Natural killer cell (primary cell): ENCODE measurements at regions not wholly inside any gene's neighbourhood (a gene's known extent, or its start where the extent isn't known, plus 50 kb on each side); places are given as distances from the start of the nearest gene placed in this dataset.

Experiments
- ATAC-seq, 3 donors: fragments of 150-1000 bp in 2 of 3; fragments of 200-7000 bp in 1 of 3; cut with Tn5 transposase; 1 replicate in 1 of 3; 2 replicates in 2 of 3; pipeline ENCODE4 v1.10.0; 2021; ENCODE audit warnings: mild to moderate bottlenecking in 2 of 3, moderate library complexity in 2 of 3
- DNase-seq, 2 donors: peaks; one replicate each; pipeline versions ENCODE4 v3.0.0 to v3.0.0-alpha.2; 2013 to 2021; ENCODE audit warnings: mixed read lengths in 1 of 2
- H3K27ac ChIP-seq: one replicate; pipeline ENCODE4 v1.5.1; 2013; ENCODE audit warnings: mild to moderate bottlenecking, low read length
- H3K27me3 ChIP-seq: one replicate; pipeline ENCODE4 v1.6.1; 2013; ENCODE audit warnings: low read length; ENCODE audit not compliant: control insufficient read depth, insufficient read depth
- H3K36me3 ChIP-seq: one replicate; pipeline ENCODE4 v1.6.1; 2013; ENCODE audit warnings: low read length; ENCODE audit not compliant: control insufficient read depth, insufficient read depth
- H3K4me1 ChIP-seq: one replicate; pipeline ENCODE4 v1.6.1; 2013; ENCODE audit warnings: low read length; ENCODE audit not compliant: control insufficient read depth, insufficient read depth
- H3K4me3 ChIP-seq: one replicate; pipeline ENCODE4 v1.5.1; 2013; ENCODE audit warnings: low read length
- H3K9me3 ChIP-seq: one replicate; pipeline ENCODE4 v1.6.1; 2013; ENCODE audit warnings: low read length; ENCODE audit not compliant: control insufficient read depth, insufficient read depth
- H3K27ac Mint-ChIP-seq, 2 donors: one replicate each; pipeline ENCODE4 v1.8.0; 2022; ENCODE audit warnings: mild to moderate bottlenecking in 2 of 2, mixed read lengths in 2 of 2, moderate library complexity in 1 of 2
- H3K27me3 Mint-ChIP-seq, 2 donors: one replicate each; pipeline ENCODE4 v1.8.0; 2022; ENCODE audit warnings: low read depth in 2 of 2, mixed read lengths in 2 of 2
- H3K36me3 Mint-ChIP-seq: one replicate; pipeline ENCODE4 v1.8.0; 2022; ENCODE audit warnings: mixed read lengths
- H3K4me1 Mint-ChIP-seq, 2 donors: one replicate each; pipeline ENCODE4 v1.8.0; 2022; ENCODE audit warnings: mixed read lengths in 2 of 2
- H3K4me3 Mint-ChIP-seq: one replicate; pipeline ENCODE4 v1.8.0; 2022; ENCODE audit warnings: mild to moderate bottlenecking, moderate library complexity, mixed read lengths
- H3K9me3 Mint-ChIP-seq, 2 donors: one replicate each; pipeline ENCODE4 v1.8.0; 2022; ENCODE audit warnings: mixed read lengths in 2 of 2
- CTCF ChIP-seq: fragments of 200-600 bp; IDR thresholded peaks from one replicate; pipeline ENCODE4 v1.8.0; 2022; ENCODE audit warnings: antibody characterized with exemption
- WGBS: methylation state at CpG from one replicate; pipeline ENCODE4 v1.1.7; 2013; ENCODE audit warnings: missing lambda C conversion rate; ENCODE audit not compliant: insufficient coverage; 5-methylcytosine and 5-hydroxymethylcytosine counted together
- intact Hi-C: fragments of 100-400 bp; cut with micrococcal nuclease; formaldehyde crosslinking; loops from one replicate; pipeline ENCODE4 v1.14.2; 2022

GRCh38 chr5:56692359-56693219 lies 122.8 kb upstream of the MAP3K1 start:
- no peaks in the 10 kb centered on the region for H3K9me3 ChIP-seq
- Mint-ChIP-seq H3K27ac (peak overlapping the region in 1 of 2 donors; percentile 72), H3K4me1 (peaks cover 9 to 19% of the 10 kb centered on the region in 2 donors), H3K27me3 (no peaks in the 10 kb centered on the region), H3K36me3 (no peaks in the 10 kb centered on the region), H3K9me3 (no peaks in the 10 kb centered on the region), H3K4me3 (peak overlapping the region; percentile 55)
- H3K36me3 ChIP-seq = no peaks in the 10 kb centered on the region
- peak in 1 of 3 donors; percentile 33 for ATAC-seq
- H3K4me3 ChIP-seq = no peak overlapping the region
- DNase-seq = peak in 1 of 2 donors; percentile 42
- no peaks in the 10 kb centered on the region for H3K27me3 ChIP-seq
- TF ChIP-seq CTCF = no peak
- no peak overlapping the region for H3K27ac ChIP-seq
- intact Hi-C loops = no loop called here
- 58% methylated on average over 7 of the region's 10 CpGs for WGBS
- H3K4me1 ChIP-seq = peaks cover 11% of the 10 kb centered on the region

- H3K4me3 Mint-ChIP-seq = no peak overlapping the region
- no peaks in the 10 kb centered on the region for H3K27me3 Mint-ChIP-seq
- Histone ChIP-seq H3K27me3 (no peaks in the 10 kb centered on the region), H3K4me1 (peaks cover 17% of the 10 kb centered on the region), H3K27ac (peak overlapping the region; percentile 34), H3K36me3 (no peaks in the 10 kb centered on the region), H3K4me3 (no peak overlapping the region), H3K9me3 (no peaks in the 10 kb centered on the region)
- no peaks in the 10 kb centered on the region for H3K9me3 Mint-ChIP-seq
- intact Hi-C loops = no loop called here
- H3K27ac Mint-ChIP-seq = no peak overlapping the region
- WGBS = 95% methylated on average over 1 of the region's 1 CpG
- DNase-seq (no peak), ATAC-seq (no peak)
- no peaks in the 10 kb centered on the region for H3K36me3 Mint-ChIP-seq
- H3K4me1 Mint-ChIP-seq = peaks cover 9 to 13% of the 10 kb centered on the region in 2 donors
- TF ChIP-seq CTCF = no peak
Observed at GRCh38 chr5:56688402-56688801, 126.9 kb upstream of the MAP3K1 start.

- H3K4me3 Mint-ChIP-seq = no peak overlapping the region
- intact Hi-C loops = no loop called here
- H3K27ac Mint-ChIP-seq = no peak overlapping the region
- Histone ChIP-seq H3K4me1 (peaks cover 17% of the 10 kb centered on the region), H3K9me3 (no peaks in the 10 kb centered on the region), H3K27me3 (no peaks in the 10 kb centered on the region), H3K27ac (peak overlapping the region; percentile 79), H3K4me3 (no peak overlapping the region), H3K36me3 (no peaks in the 10 kb centered on the region)
- H3K9me3 Mint-ChIP-seq = no peaks in the 10 kb centered on the region
- H3K4me1 Mint-ChIP-seq = peaks cover 0 to 5% of the 10 kb centered on the region in 2 donors
- ATAC-seq = no peak
- no peak for TF ChIP-seq CTCF
- H3K27me3 Mint-ChIP-seq = no peaks in the 10 kb centered on the region
- no peak for DNase-seq
- no peaks in the 10 kb centered on the region for H3K36me3 Mint-ChIP-seq
- WGBS = 33% methylated on average over 5 of the region's 5 CpGs
Observed at GRCh38 chr5:56686337-56687195, 128.8 kb upstream of the MAP3K1 start.
